ENCODE measurements at regions not wholly inside any gene's neighbourhood (a gene's known extent, or its start where the extent isn't known, plus 50 kb on each side); places are given as distances from the start of the nearest gene placed in this dataset.

GRCh38 chr6:164008902-164009301, 594.4 kb downstream of the QKI start:
- no peak for DNase-seq

- DNase-seq, result no peak
Measured at GRCh38 chr6:164007881-164008280, 593.4 kb downstream of the QKI start.

GRCh38 chr6:164006459-164006858, 591.9 kb downstream of the QKI start:
- no peak for DNase-seq

- DNase-seq, result no peak
Measured at GRCh38 chr6:164005004-164005711, 590.6 kb downstream of the QKI start.

- DNase-seq, result no peak
Measured at GRCh38 chr6:164000276-164000675, 585.8 kb downstream of the QKI start.

- DNase-seq, result no peak
Measured at GRCh38 chr6:163999475-164000125, 585.1 kb downstream of the QKI start.

GRCh38 chr6:163998496-163998895, 584.0 kb downstream of the QKI start:
- no peak for DNase-seq

- DNase-seq, result no peak
Measured at GRCh38 chr6:163996491-163996890, 582.0 kb downstream of the QKI start.

- DNase-seq, result no peak
Measured at GRCh38 chr6:163994566-163994965, 580.0 kb downstream of the QKI start.

- DNase-seq, result no peak
Measured at GRCh38 chr6:163992701-163993100, 578.2 kb downstream of the QKI start.

GRCh38 chr6:163992056-163992455, 577.5 kb downstream of the QKI start:
- DNase-seq, result no peak

- no peak for DNase-seq
Measured at GRCh38 chr6:163991321-163991720, 576.8 kb downstream of the QKI start.

GRCh38 chr6:163986313-163986712, 571.8 kb downstream of the QKI start:
- no peak for DNase-seq

- DNase-seq, result no peak
Measured at GRCh38 chr6:163985710-163986109, 571.2 kb downstream of the QKI start.

GRCh38 chr6:163985040-163985439, 570.5 kb downstream of the QKI start:
- DNase-seq, result no peak

GRCh38 chr6:163984124-163984936, 569.8 kb downstream of the QKI start:
- DNase-seq, result no peak

GRCh38 chr6:163983679-163984078, 569.2 kb downstream of the QKI start:
- no peak for DNase-seq

- no peak for DNase-seq
Measured at GRCh38 chr6:163974322-163974721, 559.8 kb downstream of the QKI start.

GRCh38 chr6:163971841-163972838, 557.6 kb downstream of the QKI start:
- DNase-seq, result no peak

- no peak for DNase-seq
Measured at GRCh38 chr6:163970846-163971564, 556.5 kb downstream of the QKI start.

- no peak for DNase-seq
Measured at GRCh38 chr6:163965426-163966348, 551.2 kb downstream of the QKI start.
